ENCODE measurements at regions not wholly inside any gene's neighbourhood (a gene's known extent, or its start where the extent isn't known, plus 50 kb on each side); places are given as distances from the start of the nearest gene placed in this dataset.

DNA sequence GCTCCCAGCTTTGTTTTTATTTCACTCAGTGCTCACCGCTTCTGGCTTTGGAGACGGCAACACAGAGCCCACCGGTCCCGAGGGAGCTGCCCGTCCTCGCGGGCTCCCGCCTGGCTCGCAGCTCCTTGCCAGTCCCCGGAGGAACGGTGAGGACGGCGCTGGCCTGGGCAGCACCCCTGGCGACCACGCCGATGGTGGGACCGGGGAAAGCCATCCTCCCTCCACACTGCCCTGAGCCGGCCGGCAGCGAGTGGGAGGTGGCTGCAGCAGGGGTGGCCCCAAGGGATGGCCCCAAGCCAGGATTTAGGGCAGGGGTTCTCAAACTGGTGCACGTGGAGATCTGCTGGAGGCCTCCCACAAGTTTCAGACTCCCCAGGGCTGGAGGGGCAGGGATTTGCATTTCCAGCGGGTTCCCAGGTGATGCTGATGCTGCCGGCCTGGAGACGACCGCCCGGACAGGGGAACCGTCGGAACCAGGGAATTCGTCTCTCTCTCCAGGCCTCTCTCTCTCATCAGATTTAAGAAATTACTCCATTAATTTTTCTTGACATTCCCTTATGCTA lies 293.2 kb upstream of the IRX4 start:
- no peak overlapping the region for H3K4me3 ChIP-seq (replicated peaks in 1 of 2; ENCODE audit: low read depth in 1 of 2, low read length in 2 of 2)
- no peaks in the 10 kb centered on the region for H4K20me1 ChIP-seq (ENCODE audit: insufficient read depth)
- H3K9ac ChIP-seq (ENCODE audit: low read length): no peak overlapping the region
- BruUV-seq (replicated peaks): no TSS peak
- peaks cover 36% of the 10 kb centered on the region for H3K27me3 ChIP-seq (ENCODE audit: insufficient read depth, low read length)
- no peak overlapping the region for H3K27ac ChIP-seq (ENCODE audit: low read depth, low read length)
- H3K9me2 ChIP-seq (ENCODE audit: insufficient read depth): no peaks in the 10 kb centered on the region
- H3K4me2 ChIP-seq (ENCODE audit: low read length): no peak overlapping the region
- H3K36me3 ChIP-seq (ENCODE audit: control insufficient read depth in 1 of 2, insufficient read depth in 2 of 2, low read length in 2 of 2): no peaks in the 10 kb centered on the region
- ChIA-PET CTCF (no interaction called here), POLR2A (no interaction called here), RAD21 (ENCODE audit: low non-redundant PET in 1 of 2, low total read pairs in 2 of 2, uncharacterized antibody in 2 of 2, unreplicated experiment in 2 of 2) (no interaction called here)
- DNase-seq (ENCODE audit: low read depth, low spot score) (no peak), ATAC-seq (no peak)
- 0 out of 4 replicates have a peak, but pooled peaks cover 0 to 3% of the 10 kb centered on the region in 2 experiments for H3K4me1 ChIP-seq (ENCODE audit: control insufficient read depth in 1 of 2, insufficient read depth in 2 of 2, low read length in 2 of 2)
- no peaks in the 10 kb centered on the region for H3K9me3 ChIP-seq (ENCODE audit: control insufficient read depth in 1 of 2, insufficient read depth in 1 of 2, low read depth in 1 of 2, low read length in 2 of 2)
- TF ChIP-seq POLR2AphosphoS5 (IDR thresholded peaks at IDR 0.05; ENCODE audit: low read depth, low read length) (no peak), ELF1 (IDR thresholded peaks at IDR 0.05; ENCODE audit: borderline replicate concordance, low read depth) (no peak), POLR2A (IDR thresholded peaks at IDR 0.05; ENCODE audit: borderline replicate concordance, extremely low read depth, insufficient read depth, insufficient read length) (no peak), EGR1 (IDR thresholded peaks at IDR 0.05; ENCODE audit: low read depth) (no peak), JUND (IDR thresholded peaks at IDR 0.05) (no peak), CBX3 (IDR thresholded peaks at IDR 0.05; ENCODE audit: low read depth) (no peak), FOSL1 (IDR thresholded peaks at IDR 0.05; ENCODE audit: low read depth) (no peak), RAD21 (IDR thresholded peaks at IDR 0.05; ENCODE audit: low read depth) (no peak), ZNF274 (IDR thresholded peaks at IDR 0.05; ENCODE audit: low read depth, low read length) (no peak), SRF (IDR thresholded peaks at IDR 0.05; ENCODE audit: low read depth) (no peak), EZH2 (IDR thresholded peaks at IDR 0.05) (no peak), TCF7L2 (IDR thresholded peaks at IDR 0.05; ENCODE audit: borderline replicate concordance, extremely low read depth, insufficient read depth, insufficient read length) (no peak), EZH2phosphoT487 (IDR thresholded peaks at IDR 0.05; ENCODE audit: borderline replicate concordance) (no peak), ZFX (IDR thresholded peaks at IDR 0.05) (no peak), SP1 (IDR thresholded peaks at IDR 0.05; ENCODE audit: low read depth) (no peak)
- TF ChIP-seq, protein P1, sequence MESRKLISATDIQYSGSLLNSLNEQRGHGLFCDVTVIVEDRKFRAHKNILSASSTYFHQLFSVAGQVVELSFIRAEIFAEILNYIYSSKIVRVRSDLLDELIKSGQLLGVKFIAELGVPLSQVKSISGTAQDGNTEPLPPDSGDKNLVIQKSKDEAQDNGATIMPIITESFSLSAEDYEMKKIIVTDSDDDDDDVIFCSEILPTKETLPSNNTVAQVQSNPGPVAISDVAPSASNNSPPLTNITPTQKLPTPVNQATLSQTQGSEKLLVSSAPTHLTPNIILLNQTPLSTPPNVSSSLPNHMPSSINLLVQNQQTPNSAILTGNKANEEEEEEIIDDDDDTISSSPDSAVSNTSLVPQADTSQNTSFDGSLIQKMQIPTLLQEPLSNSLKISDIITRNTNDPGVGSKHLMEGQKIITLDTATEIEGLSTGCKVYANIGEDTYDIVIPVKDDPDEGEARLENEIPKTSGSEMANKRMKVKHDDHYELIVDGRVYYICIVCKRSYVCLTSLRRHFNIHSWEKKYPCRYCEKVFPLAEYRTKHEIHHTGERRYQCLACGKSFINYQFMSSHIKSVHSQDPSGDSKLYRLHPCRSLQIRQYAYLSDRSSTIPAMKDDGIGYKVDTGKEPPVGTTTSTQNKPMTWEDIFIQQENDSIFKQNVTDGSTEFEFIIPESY (IDR thresholded peaks at IDR 0.05; ENCODE audit: extremely low read depth, insufficient replicate concordance, low read length): no peak
- TF ChIP-seq, protein P2, sequence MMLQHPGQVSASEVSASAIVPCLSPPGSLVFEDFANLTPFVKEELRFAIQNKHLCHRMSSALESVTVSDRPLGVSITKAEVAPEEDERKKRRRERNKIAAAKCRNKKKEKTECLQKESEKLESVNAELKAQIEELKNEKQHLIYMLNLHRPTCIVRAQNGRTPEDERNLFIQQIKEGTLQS (IDR thresholded peaks at IDR 0.05): no peak
- H3K79me2 ChIP-seq (ENCODE audit: insufficient read depth, low read length): no peaks in the 10 kb centered on the region
- no peak overlapping the region for H2AFZ ChIP-seq (ENCODE audit: low read depth, low read length, poor library complexity, severe bottlenecking)
- intact Hi-C loops (cut with micrococcal nuclease): no loop called here

Data from HCT116 (cell line).